Keratinocyte (primary cell): ENCODE measurements at regions not wholly inside any gene's neighbourhood (a gene's known extent, or its start where the extent isn't known, plus 50 kb on each side); places are given as distances from the start of the nearest gene placed in this dataset.

Experiments
- EZH2 ChIP-seq: IDR thresholded peaks from one replicate; pipeline ENCODE4 v1.6.1; 2012; ENCODE audit warnings: inconsistent platforms, mild to moderate bottlenecking, low read length, moderate library complexity
- TF ChIP-seq, protein P1 (sequence below), 3 experiments: IDR thresholded peaks in 1 of 3; conservative IDR thresholded peaks in 1 of 3; optimal IDR thresholded peaks in 1 of 3; 2 replicates in 2 of 3; 3 replicates in 1 of 3; pipeline versions ENCODE3 to v1.5.1; 2011; ENCODE audit warnings: low read length in 3 of 3, mild to moderate bottlenecking in 3 of 3, moderate library complexity in 2 of 3, control low read depth in 1 of 3, inconsistent platforms in 1 of 3; ENCODE audit not compliant: insufficient read depth in 2 of 3; ENCODE audit errors: extremely low read depth in 1 of 3

- TF ChIP-seq, protein P1, sequence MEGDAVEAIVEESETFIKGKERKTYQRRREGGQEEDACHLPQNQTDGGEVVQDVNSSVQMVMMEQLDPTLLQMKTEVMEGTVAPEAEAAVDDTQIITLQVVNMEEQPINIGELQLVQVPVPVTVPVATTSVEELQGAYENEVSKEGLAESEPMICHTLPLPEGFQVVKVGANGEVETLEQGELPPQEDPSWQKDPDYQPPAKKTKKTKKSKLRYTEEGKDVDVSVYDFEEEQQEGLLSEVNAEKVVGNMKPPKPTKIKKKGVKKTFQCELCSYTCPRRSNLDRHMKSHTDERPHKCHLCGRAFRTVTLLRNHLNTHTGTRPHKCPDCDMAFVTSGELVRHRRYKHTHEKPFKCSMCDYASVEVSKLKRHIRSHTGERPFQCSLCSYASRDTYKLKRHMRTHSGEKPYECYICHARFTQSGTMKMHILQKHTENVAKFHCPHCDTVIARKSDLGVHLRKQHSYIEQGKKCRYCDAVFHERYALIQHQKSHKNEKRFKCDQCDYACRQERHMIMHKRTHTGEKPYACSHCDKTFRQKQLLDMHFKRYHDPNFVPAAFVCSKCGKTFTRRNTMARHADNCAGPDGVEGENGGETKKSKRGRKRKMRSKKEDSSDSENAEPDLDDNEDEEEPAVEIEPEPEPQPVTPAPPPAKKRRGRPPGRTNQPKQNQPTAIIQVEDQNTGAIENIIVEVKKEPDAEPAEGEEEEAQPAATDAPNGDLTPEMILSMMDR (optimal IDR thresholded peaks at IDR 0.05 in 1 of 3, IDR thresholded peaks at IDR 0.05 in 1 of 3, conservative IDR thresholded peaks at IDR 0.05 in 1 of 3; ENCODE audit: extremely low read depth in 1 of 3, insufficient read depth in 2 of 3, low read length in 3 of 3) = no peak
- TF ChIP-seq EZH2 = no peak
These were observed 68.8 kb upstream of the CHD2 start for GRCh38 chr15:92831336-92831654.
